ENCODE measurements at regions not wholly inside any gene's neighbourhood (a gene's known extent, or its start where the extent isn't known, plus 50 kb on each side); places are given as distances from the start of the nearest gene placed in this dataset.

DNA sequence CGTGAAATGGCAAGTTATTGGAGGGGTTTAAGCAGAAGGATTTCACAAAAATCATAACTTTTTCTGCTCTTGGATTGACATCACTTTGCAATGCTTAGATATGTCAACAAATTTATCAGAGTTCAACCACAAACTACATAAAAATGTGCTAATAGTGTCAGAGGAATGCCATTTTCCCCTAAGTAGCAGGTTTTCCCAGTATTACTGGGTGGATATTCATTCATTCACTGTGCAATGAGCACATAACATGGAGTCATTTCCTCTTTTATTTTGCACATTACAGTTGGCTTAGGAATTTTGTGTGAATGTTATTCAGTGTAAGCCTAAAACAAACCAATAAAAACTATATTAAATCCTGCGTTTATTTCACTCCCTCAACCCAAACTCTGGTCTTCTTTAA lies 537.3 kb upstream of the MCTP2 start:
- no peak for TF ChIP-seq NRF1 (conservative IDR thresholded peaks at IDR 0.05 in 1 of 2, IDR thresholded peaks at IDR 0.05 in 1 of 2)
- no peak for TF ChIP-seq POLR2H (tag; IDR thresholded peaks at IDR 0.05; ENCODE audit: low read depth)
- TF ChIP-seq, protein P1, sequence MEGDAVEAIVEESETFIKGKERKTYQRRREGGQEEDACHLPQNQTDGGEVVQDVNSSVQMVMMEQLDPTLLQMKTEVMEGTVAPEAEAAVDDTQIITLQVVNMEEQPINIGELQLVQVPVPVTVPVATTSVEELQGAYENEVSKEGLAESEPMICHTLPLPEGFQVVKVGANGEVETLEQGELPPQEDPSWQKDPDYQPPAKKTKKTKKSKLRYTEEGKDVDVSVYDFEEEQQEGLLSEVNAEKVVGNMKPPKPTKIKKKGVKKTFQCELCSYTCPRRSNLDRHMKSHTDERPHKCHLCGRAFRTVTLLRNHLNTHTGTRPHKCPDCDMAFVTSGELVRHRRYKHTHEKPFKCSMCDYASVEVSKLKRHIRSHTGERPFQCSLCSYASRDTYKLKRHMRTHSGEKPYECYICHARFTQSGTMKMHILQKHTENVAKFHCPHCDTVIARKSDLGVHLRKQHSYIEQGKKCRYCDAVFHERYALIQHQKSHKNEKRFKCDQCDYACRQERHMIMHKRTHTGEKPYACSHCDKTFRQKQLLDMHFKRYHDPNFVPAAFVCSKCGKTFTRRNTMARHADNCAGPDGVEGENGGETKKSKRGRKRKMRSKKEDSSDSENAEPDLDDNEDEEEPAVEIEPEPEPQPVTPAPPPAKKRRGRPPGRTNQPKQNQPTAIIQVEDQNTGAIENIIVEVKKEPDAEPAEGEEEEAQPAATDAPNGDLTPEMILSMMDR (IDR thresholded peaks at IDR 0.05 in 2 of 3, conservative IDR thresholded peaks at IDR 0.05 in 1 of 3; ENCODE audit: insufficient read depth in 2 of 3, low read depth in 1 of 3, low read length in 3 of 3), result no peak
- TF ChIP-seq, protein P2, sequence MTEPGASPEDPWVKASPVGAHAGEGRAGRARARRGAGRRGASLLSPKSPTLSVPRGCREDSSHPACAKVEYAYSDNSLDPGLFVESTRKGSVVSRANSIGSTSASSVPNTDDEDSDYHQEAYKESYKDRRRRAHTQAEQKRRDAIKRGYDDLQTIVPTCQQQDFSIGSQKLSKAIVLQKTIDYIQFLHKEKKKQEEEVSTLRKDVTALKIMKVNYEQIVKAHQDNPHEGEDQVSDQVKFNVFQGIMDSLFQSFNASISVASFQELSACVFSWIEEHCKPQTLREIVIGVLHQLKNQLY (CRISPR knock-in tag; conservative IDR thresholded peaks at IDR 0.05), result no peak
- TF ChIP-seq, protein P3, sequence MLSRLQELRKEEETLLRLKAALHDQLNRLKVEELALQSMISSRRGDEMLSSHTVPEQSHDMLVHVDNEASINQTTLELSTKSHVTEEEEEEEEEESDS (CRISPR knock-in tag; IDR thresholded peaks at IDR 0.05), result no peak
- TF ChIP-seq ARNT (IDR thresholded peaks at IDR 0.05), result no peak
- TF ChIP-seq, protein P4, sequence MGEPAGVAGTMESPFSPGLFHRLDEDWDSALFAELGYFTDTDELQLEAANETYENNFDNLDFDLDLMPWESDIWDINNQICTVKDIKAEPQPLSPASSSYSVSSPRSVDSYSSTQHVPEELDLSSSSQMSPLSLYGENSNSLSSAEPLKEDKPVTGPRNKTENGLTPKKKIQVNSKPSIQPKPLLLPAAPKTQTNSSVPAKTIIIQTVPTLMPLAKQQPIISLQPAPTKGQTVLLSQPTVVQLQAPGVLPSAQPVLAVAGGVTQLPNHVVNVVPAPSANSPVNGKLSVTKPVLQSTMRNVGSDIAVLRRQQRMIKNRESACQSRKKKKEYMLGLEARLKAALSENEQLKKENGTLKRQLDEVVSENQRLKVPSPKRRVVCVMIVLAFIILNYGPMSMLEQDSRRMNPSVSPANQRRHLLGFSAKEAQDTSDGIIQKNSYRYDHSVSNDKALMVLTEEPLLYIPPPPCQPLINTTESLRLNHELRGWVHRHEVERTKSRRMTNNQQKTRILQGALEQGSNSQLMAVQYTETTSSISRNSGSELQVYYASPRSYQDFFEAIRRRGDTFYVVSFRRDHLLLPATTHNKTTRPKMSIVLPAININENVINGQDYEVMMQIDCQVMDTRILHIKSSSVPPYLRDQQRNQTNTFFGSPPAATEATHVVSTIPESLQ (CRISPR knock-in tag; IDR thresholded peaks at IDR 0.05), result no peak

All from K562 (cell line).